ENCODE measurements at regions not wholly inside any gene's neighbourhood (a gene's known extent, or its start where the extent isn't known, plus 50 kb on each side); places are given as distances from the start of the nearest gene placed in this dataset.

GRCh38 chr13:47004027-47004426 lies 107.2 kb upstream of the HTR2A start:
- Histone ChIP-seq H2BK120ac (ENCODE audit: low read depth, low read length, poor library complexity, severe bottlenecking) (no peak overlapping the region), H3K79me1 (ENCODE audit: insufficient read depth, low read depth, low read length, poor library complexity, severe bottlenecking) (no peaks in the 10 kb centered on the region), H2AK5ac (ENCODE audit: insufficient read length, low read length) (no peak overlapping the region), H4K8ac (replicated peaks; ENCODE audit: insufficient read length, low read depth, low read length) (no peak overlapping the region), H3K79me2 (ENCODE audit: insufficient read depth, low read length) (no peaks in the 10 kb centered on the region), H3K14ac (ENCODE audit: insufficient read depth, low read length) (no peak overlapping the region), H3K4me2 (ENCODE audit: insufficient read depth, insufficient read length, low read length) (no peak overlapping the region), H3K23ac (ENCODE audit: insufficient read length, low read depth, low read length) (no peak overlapping the region), H3K9me3 (ENCODE audit: control insufficient read depth, low read depth, low read length) (no peaks in the 10 kb centered on the region), H2BK12ac (ENCODE audit: insufficient read length, low read depth, low read length) (no peak overlapping the region), H2BK5ac (ENCODE audit: insufficient read length, low read length) (no peak overlapping the region), H2AFZ (ENCODE audit: low read length) (no peak overlapping the region), H3K18ac (ENCODE audit: insufficient read length, low read depth, low read length) (no peak overlapping the region), H3K4me1 (ENCODE audit: insufficient read depth, low read length) (no peaks in the 10 kb centered on the region), H3K27me3 (ENCODE audit: insufficient read depth, low read length) (no peaks in the 10 kb centered on the region), H4K20me1 (ENCODE audit: control insufficient read depth, insufficient read depth, insufficient read length) (no peaks in the 10 kb centered on the region), H4K5ac (ENCODE audit: insufficient read length, low read depth, low read length) (no peak overlapping the region), H3K4ac (ENCODE audit: low read depth, low read length) (no peak overlapping the region), H2BK20ac (ENCODE audit: low read depth, low read length, poor library complexity, severe bottlenecking) (no peak overlapping the region), H3K9ac (ENCODE audit: extremely low read depth, insufficient read length, low read length) (no peak overlapping the region), H4K91ac (ENCODE audit: insufficient read length, low read depth, low read length) (no peak overlapping the region), H3K56ac (ENCODE audit: insufficient read length, low read depth, low read length) (no peak overlapping the region), H3K27ac (ENCODE audit: insufficient read length, low read depth, low read length) (no peak overlapping the region), H3K23me2 (ENCODE audit: insufficient read length, low read depth, low read length, poor library complexity, severe bottlenecking) (no peaks in the 10 kb centered on the region), H2BK15ac (ENCODE audit: low read depth, low read length) (no peak overlapping the region), H3T11ph (ENCODE audit: low read length) (no peak overlapping the region)
- WGBS (ENCODE audit: extremely low coverage, insufficient read length, low lambda C conversion rate): no CpG with 5 or more reads among the region's 2 CpGs
- no peaks in the 10 kb centered on the region for H3K9me3 Mint-ChIP-seq
- TF ChIP-seq, protein P1, sequence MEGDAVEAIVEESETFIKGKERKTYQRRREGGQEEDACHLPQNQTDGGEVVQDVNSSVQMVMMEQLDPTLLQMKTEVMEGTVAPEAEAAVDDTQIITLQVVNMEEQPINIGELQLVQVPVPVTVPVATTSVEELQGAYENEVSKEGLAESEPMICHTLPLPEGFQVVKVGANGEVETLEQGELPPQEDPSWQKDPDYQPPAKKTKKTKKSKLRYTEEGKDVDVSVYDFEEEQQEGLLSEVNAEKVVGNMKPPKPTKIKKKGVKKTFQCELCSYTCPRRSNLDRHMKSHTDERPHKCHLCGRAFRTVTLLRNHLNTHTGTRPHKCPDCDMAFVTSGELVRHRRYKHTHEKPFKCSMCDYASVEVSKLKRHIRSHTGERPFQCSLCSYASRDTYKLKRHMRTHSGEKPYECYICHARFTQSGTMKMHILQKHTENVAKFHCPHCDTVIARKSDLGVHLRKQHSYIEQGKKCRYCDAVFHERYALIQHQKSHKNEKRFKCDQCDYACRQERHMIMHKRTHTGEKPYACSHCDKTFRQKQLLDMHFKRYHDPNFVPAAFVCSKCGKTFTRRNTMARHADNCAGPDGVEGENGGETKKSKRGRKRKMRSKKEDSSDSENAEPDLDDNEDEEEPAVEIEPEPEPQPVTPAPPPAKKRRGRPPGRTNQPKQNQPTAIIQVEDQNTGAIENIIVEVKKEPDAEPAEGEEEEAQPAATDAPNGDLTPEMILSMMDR (conservative IDR thresholded peaks at IDR 0.05): 0 out of 3 replicates have a peak, but pooled peaks have one; percentile 25
- no peak for DNase-seq
- no peak overlapping the region for H3K4me3 Mint-ChIP-seq
- H3K36me3 Mint-ChIP-seq (ENCODE audit: insufficient read depth in 1 of 3, low read depth in 3 of 3): no peaks in the 10 kb centered on the region
- H3K4me1 Mint-ChIP-seq: no peaks in the 10 kb centered on the region; a peak in 1 of 4 replicates
- no peaks in the 10 kb centered on the region for H3K27me3 Mint-ChIP-seq (ENCODE audit: low read depth)
- H3K27ac Mint-ChIP-seq: no peak overlapping the region

Data from H9 (cell line).